ENCODE measurements at regions not wholly inside any gene's neighbourhood (a gene's known extent, or its start where the extent isn't known, plus 50 kb on each side); places are given as distances from the start of the nearest gene placed in this dataset.

DNA sequence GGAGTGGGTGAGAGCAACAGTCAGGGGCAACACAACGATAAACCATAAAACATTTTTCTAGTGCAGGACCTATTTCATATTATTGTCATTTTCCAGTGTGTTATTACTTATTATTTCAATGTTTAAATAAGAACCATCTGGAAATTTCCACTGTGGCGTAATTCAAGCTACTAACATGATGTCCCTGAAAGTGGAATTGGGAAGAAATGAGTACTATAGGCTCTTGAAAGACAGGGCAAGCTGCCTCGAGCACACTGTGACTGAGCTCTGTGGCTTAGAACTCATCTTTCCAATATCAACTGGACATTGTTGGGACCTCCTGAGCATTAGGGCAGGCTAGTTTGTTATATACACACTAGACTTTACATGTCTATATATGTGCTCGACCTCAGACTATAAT is 182.9 kb upstream of the RIOK2 start:
- no peak for DNase-seq (ENCODE audit: low read depth, low spot score)
- no peak for TF ChIP-seq EZH2 (IDR thresholded peaks at IDR 0.05)
- TF ChIP-seq FOXP2 (optimal IDR thresholded peaks at IDR 0.05; ENCODE audit: control extremely low read depth, extremely low read length, insufficient read depth) = no peak
- no peak for TF ChIP-seq POLR2AphosphoS5 (IDR thresholded peaks at IDR 0.05; ENCODE audit: borderline replicate concordance, low read depth, low read length)
- no peaks in the 10 kb centered on the region for H3K9me3 ChIP-seq (ENCODE audit: low read depth, low read length)
- no peaks in the 10 kb centered on the region for H3K36me3 ChIP-seq (ENCODE audit: insufficient read depth, low read length)
- no peak overlapping the region for H3K9ac ChIP-seq (ENCODE audit: insufficient read length)
- no peak overlapping the region for H3K4me3 ChIP-seq
- H3K27ac ChIP-seq = no peak overlapping the region

GRCh38 chr5:97375959-97376358 is 192.9 kb upstream of the RIOK2 start:
- Histone ChIP-seq H3K4me3 (no peak overlapping the region), H3K9me3 (ENCODE audit: low read depth, low read length) (no peaks in the 10 kb centered on the region), H3K9ac (ENCODE audit: insufficient read length) (no peak overlapping the region), H3K36me3 (ENCODE audit: insufficient read depth, low read length) (no peaks in the 10 kb centered on the region), H3K27ac (no peak overlapping the region)
- no peak for DNase-seq (ENCODE audit: low read depth, low spot score)
- TF ChIP-seq POLR2AphosphoS5 (IDR thresholded peaks at IDR 0.05; ENCODE audit: borderline replicate concordance, low read depth, low read length) = no peak

DNA sequence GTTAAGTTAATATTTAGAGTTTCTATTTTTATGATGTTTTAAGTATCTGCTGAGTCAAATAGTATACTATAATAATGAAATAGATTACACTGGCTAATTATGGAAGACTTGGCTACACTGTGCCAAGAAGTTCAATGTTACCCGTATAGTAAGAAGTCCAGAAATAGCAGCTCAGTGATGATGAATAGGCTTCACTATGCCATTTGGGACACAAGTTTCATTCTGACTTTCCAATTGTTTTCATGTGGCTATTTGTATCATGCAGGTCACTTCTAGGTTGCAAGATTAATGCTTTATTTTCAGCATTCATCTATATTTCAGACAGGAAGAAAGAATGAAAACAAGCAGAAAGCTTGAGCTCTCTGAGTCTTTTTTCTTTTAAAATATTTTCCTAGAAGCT is 194.5 kb upstream of the RIOK2 start:
- DNase-seq (ENCODE audit: low read depth, low spot score) = no peak
- no peaks in the 10 kb centered on the region for H3K9me3 ChIP-seq (ENCODE audit: low read depth, low read length)
- H3K27ac ChIP-seq = no peak overlapping the region
- TF ChIP-seq EZH2 (IDR thresholded peaks at IDR 0.05) = no peak
- TF ChIP-seq FOXP2 (optimal IDR thresholded peaks at IDR 0.05; ENCODE audit: control extremely low read depth, extremely low read length, insufficient read depth) = no peak
- TF ChIP-seq POLR2AphosphoS5 (IDR thresholded peaks at IDR 0.05; ENCODE audit: borderline replicate concordance, low read depth, low read length) = no peak
- H3K36me3 ChIP-seq (ENCODE audit: insufficient read depth, low read length) = no peaks in the 10 kb centered on the region
- H3K9ac ChIP-seq (ENCODE audit: insufficient read length) = no peak overlapping the region
- H3K4me3 ChIP-seq = no peak overlapping the region

DNA sequence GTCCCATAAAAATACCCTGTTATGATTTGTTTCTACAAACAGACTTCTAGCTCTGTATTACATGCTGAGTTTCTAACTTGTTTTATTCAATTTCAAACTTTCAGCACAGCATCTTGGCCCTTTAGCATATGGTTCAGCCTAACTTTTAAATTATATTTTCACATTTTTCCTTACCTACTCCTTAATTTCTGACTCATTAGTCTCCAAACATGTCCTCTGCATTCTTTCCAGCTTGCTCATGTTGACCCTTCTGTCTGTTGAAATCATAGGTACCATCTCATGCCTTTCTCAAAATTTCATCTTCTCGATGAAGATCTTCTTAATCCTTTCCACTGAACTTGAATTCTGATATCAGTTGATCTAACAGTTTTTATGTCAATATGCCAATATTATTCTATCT is 200.9 kb upstream of the RIOK2 start:
- H3K4me3 ChIP-seq = no peak overlapping the region
- no peak for DNase-seq (ENCODE audit: low read depth, low spot score)
- no peak overlapping the region for H3K27ac ChIP-seq
- H3K36me3 ChIP-seq (ENCODE audit: insufficient read depth, low read length) = no peaks in the 10 kb centered on the region
- no peak overlapping the region for H3K9ac ChIP-seq (ENCODE audit: insufficient read length)
- no peaks in the 10 kb centered on the region for H3K9me3 ChIP-seq (ENCODE audit: low read depth, low read length)
- no peak for TF ChIP-seq FOXP2 (optimal IDR thresholded peaks at IDR 0.05; ENCODE audit: control extremely low read depth, extremely low read length, insufficient read depth)
- TF ChIP-seq EZH2 (IDR thresholded peaks at IDR 0.05) = no peak
- no peak for TF ChIP-seq POLR2AphosphoS5 (IDR thresholded peaks at IDR 0.05; ENCODE audit: borderline replicate concordance, low read depth, low read length)

- Histone ChIP-seq H3K9me3 (ENCODE audit: low read depth, low read length) (no peaks in the 10 kb centered on the region), H3K4me3 (no peak overlapping the region), H3K9ac (ENCODE audit: insufficient read length) (no peak overlapping the region), H3K36me3 (ENCODE audit: insufficient read depth, low read length) (no peaks in the 10 kb centered on the region), H3K27ac (no peak overlapping the region)
- DNase-seq (ENCODE audit: low read depth, low spot score) = no peak
- TF ChIP-seq FOXP2 (optimal IDR thresholded peaks at IDR 0.05; ENCODE audit: control extremely low read depth, extremely low read length, insufficient read depth) (no peak), EZH2 (IDR thresholded peaks at IDR 0.05) (no peak), POLR2AphosphoS5 (IDR thresholded peaks at IDR 0.05; ENCODE audit: borderline replicate concordance, low read depth, low read length) (no peak)
These were observed 205.7 kb upstream of the RIOK2 start for GRCh38 chr5:97388794-97389193.

DNA sequence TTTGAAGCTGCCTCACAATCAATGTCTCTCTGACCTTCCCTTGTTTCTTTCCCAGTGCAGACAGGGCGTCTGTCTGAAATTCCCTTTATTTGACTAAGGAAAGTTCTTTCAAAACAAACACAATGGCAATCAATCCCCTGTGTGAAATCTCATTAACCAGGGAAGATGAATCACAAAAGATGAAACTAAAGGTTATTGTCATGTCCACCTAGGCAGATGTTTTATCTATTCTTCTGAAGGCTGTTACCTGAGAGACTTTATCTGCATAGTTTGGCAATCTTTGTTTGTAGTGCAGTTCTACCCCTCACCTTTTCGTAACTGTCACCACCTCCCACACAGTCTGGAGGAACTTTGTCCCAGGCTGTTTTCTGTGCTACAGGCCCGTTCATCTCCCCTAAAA is 217.5 kb upstream of the RIOK2 start:
- Histone ChIP-seq H3K9me3 (ENCODE audit: low read depth, low read length) (no peaks in the 10 kb centered on the region), H3K36me3 (ENCODE audit: insufficient read depth, low read length) (no peaks in the 10 kb centered on the region), H3K9ac (ENCODE audit: insufficient read length) (no peak overlapping the region), H3K4me3 (no peak overlapping the region), H3K27ac (no peak overlapping the region)
- DNase-seq (ENCODE audit: low read depth, low spot score) = no peak
- TF ChIP-seq EZH2 (IDR thresholded peaks at IDR 0.05) (no peak), FOXP2 (optimal IDR thresholded peaks at IDR 0.05; ENCODE audit: control extremely low read depth, extremely low read length, insufficient read depth) (no peak), POLR2AphosphoS5 (IDR thresholded peaks at IDR 0.05; ENCODE audit: borderline replicate concordance, low read depth, low read length) (no peak)

GRCh38 chr5:97405941-97406340 is 222.9 kb upstream of the RIOK2 start:
- TF ChIP-seq POLR2AphosphoS5 (IDR thresholded peaks at IDR 0.05; ENCODE audit: borderline replicate concordance, low read depth, low read length) (no peak), FOXP2 (optimal IDR thresholded peaks at IDR 0.05; ENCODE audit: control extremely low read depth, extremely low read length, insufficient read depth) (no peak), EZH2 (IDR thresholded peaks at IDR 0.05) (no peak)
- Histone ChIP-seq H3K9ac (ENCODE audit: insufficient read length) (no peak overlapping the region), H3K4me3 (no peak overlapping the region), H3K36me3 (ENCODE audit: insufficient read depth, low read length) (no peaks in the 10 kb centered on the region), H3K9me3 (ENCODE audit: low read depth, low read length) (no peaks in the 10 kb centered on the region), H3K27ac (no peak overlapping the region)
- no peak for DNase-seq (ENCODE audit: low read depth, low spot score)

GRCh38 chr5:97406946-97407676 is 224.1 kb upstream of the RIOK2 start:
- no peak overlapping the region for H3K9ac ChIP-seq (ENCODE audit: insufficient read length)
- no peak for DNase-seq (ENCODE audit: low read depth, low spot score)
- H3K4me3 ChIP-seq = no peak overlapping the region
- no peaks in the 10 kb centered on the region for H3K9me3 ChIP-seq (ENCODE audit: low read depth, low read length)
- TF ChIP-seq POLR2AphosphoS5 (IDR thresholded peaks at IDR 0.05; ENCODE audit: borderline replicate concordance, low read depth, low read length) = no peak
- no peak for TF ChIP-seq EZH2 (IDR thresholded peaks at IDR 0.05)
- TF ChIP-seq FOXP2 (optimal IDR thresholded peaks at IDR 0.05; ENCODE audit: control extremely low read depth, extremely low read length, insufficient read depth) = no peak
- H3K36me3 ChIP-seq (ENCODE audit: insufficient read depth, low read length) = no peaks in the 10 kb centered on the region
- no peak overlapping the region for H3K27ac ChIP-seq

- H3K9me3 ChIP-seq (ENCODE audit: low read depth, low read length) = no peaks in the 10 kb centered on the region
- no peak overlapping the region for H3K9ac ChIP-seq (ENCODE audit: insufficient read length)
- no peaks in the 10 kb centered on the region for H3K36me3 ChIP-seq (ENCODE audit: insufficient read depth, low read length)
- H3K4me3 ChIP-seq = no peak overlapping the region
- TF ChIP-seq FOXP2 (optimal IDR thresholded peaks at IDR 0.05; ENCODE audit: control extremely low read depth, extremely low read length, insufficient read depth) (no peak), POLR2AphosphoS5 (IDR thresholded peaks at IDR 0.05; ENCODE audit: borderline replicate concordance, low read depth, low read length) (no peak), EZH2 (IDR thresholded peaks at IDR 0.05) (no peak)
- no peak overlapping the region for H3K27ac ChIP-seq
- DNase-seq (ENCODE audit: low read depth, low spot score) = no peak
These were observed 225.3 kb upstream of the RIOK2 start for GRCh38 chr5:97408331-97408730.

Data from SK-N-MC (cell line).